LNCAP (cell line): ENCODE measurements at regions not wholly inside any gene's neighbourhood (a gene's known extent, or its start where the extent isn't known, plus 50 kb on each side); places are given as distances from the start of the nearest gene placed in this dataset.

Source experiments
- TF ChIP-seq, protein P1 (sequence below): fragments of 450-650 bp; IDR thresholded peaks from 2 replicates; pipeline ENCODE4 v1.5.1; 2017; ENCODE audit warnings: mild to moderate bottlenecking

DNA sequence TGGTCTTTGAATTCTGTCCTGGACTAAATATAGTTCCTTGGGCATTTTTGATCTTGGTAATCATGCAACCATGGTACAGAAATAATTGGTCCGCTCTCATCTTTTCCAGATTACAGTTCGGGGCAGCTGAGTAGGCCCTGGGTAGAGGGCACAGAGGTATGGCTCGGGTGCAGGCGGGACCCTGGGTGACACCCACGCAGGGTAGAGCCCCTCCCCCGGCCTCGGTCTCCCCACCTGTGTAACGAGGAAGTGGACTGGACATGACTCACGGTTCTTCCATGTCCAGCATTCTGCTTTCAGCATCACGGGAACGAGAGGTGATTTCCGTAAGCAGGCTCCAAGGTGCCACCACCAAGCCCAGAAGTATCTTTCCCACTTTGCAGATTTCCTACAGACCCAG, 91.0 kb upstream of the DIO3 start:
- TF ChIP-seq, protein P1, sequence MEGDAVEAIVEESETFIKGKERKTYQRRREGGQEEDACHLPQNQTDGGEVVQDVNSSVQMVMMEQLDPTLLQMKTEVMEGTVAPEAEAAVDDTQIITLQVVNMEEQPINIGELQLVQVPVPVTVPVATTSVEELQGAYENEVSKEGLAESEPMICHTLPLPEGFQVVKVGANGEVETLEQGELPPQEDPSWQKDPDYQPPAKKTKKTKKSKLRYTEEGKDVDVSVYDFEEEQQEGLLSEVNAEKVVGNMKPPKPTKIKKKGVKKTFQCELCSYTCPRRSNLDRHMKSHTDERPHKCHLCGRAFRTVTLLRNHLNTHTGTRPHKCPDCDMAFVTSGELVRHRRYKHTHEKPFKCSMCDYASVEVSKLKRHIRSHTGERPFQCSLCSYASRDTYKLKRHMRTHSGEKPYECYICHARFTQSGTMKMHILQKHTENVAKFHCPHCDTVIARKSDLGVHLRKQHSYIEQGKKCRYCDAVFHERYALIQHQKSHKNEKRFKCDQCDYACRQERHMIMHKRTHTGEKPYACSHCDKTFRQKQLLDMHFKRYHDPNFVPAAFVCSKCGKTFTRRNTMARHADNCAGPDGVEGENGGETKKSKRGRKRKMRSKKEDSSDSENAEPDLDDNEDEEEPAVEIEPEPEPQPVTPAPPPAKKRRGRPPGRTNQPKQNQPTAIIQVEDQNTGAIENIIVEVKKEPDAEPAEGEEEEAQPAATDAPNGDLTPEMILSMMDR, result no peak

DNA sequence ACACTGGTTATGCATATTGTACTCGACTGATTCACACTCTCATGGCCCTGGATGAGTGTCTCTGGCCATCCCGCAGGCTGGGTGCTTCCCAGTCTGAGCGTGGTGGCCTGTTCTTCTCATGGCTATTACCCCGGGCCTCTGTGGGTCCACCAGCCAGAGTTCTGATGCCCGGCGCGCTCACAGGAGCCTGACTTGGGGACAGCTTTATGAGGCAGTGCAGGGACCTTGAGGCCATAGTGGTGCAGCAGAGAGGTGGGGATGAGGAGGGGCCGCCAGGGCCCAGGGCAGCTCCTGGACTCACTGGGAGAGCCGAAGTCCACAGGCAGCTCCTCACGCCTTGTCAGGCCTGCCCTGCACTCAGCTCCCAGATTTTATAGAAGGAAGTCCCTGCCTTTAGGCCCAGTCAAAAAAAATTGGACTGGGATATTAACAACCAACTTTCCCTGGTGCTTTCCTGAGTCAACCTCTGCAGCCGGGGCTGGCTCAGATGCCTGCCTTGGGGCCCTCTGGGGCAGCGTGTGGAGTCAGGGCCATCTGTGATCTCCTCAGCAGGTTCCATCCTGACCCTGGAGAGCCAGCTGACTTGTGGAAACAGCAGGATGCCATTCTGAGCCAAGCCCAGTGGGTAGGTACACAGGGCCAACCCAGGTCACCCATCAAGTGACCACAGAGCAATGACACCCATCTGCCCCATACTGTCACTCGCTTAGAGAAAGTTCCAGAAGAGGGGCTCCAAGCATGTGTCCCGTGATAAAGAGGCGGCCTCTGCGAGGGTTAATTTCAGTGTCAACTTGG, 89.4 kb upstream of the DIO3 start:
- TF ChIP-seq, protein P1, result no peak

DNA sequence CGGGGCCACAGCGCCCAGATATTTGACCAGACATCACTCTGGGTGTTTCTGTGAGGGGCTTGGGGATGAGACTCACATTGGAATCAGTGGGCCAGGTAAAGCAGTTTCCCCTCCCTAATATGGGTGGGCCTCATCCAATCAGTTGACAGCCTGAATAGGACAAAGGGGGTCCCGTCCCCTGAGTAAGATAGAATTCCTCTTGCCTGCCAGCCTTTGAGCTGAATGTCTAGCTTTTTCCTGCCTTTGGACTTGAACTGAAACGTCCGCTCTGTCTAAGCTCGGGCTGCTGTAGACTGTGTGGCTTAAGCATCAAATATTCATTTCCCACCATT, 88.8 kb upstream of the DIO3 start:
- TF ChIP-seq, protein P1, result no peak

DNA sequence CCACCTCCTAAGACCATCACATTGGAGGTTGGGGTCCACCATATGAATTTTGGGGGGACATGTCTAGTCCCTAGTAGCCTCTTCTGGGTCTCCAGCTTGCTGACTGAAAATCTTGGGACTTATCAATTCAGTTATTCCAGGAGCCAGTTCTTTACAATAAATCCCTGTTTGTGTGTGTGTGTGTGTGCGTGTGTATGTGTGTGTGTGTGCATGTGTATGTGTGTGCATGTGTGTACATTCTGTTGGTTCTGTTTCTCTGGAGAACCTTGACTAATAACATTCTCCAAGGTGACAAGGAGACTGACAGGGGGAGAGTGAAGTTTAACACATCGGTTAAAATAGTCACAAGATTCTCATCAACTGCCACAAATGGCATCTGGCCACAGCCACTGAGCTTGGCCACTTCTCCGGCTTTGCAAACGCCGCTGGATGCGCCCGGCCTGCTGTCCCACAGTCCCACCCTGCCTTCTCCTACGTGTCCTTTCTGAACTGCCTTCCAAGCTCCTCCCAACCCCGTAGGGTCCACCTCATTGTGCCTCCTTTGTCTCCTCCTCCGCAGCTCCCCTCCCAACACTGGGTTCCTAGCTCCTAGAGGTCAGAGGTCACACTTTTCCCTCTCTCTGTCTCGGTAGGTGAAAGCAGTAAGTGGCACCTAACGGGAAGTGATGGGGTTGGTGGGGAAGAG, 88.1 kb upstream of the DIO3 start:
- TF ChIP-seq, protein P1, result no peak

DNA sequence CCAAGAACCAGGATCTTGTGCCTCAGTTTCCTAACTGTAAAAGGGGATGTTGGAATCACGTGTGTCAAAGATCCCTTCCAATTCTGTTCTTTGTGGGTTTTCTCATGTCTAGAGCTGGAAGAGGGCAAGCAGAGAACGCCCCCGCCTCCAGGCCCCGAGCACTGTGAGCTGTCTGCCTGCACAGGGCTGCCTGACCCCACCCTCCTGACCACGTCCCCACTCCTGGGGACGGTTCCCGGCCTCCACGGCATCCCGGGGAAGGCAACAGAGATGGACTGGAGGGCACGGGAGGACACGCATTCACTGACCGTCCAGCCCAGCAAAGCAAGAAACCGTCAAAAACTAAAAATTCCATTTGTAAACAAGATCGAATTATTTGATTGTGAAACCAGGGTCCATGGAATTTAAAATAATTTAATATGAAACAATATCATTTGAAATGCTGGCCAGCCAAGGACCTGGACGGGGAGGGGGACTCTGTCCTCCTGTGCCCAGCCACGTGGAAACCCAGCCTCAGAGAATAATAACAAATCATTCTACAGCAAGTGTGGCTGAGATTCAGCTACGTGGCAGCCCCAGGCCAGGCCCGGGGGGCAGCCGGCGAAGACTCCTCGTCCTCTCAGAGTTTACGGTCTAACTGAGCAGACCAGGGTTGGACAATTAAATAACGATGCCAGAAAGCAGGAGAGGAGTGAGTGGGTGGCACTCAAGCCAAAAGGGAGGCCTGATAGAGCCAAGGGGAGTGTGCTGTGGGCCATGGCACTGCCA, 87.3 kb upstream of the DIO3 start:
- TF ChIP-seq, protein P1, result no peak

DNA sequence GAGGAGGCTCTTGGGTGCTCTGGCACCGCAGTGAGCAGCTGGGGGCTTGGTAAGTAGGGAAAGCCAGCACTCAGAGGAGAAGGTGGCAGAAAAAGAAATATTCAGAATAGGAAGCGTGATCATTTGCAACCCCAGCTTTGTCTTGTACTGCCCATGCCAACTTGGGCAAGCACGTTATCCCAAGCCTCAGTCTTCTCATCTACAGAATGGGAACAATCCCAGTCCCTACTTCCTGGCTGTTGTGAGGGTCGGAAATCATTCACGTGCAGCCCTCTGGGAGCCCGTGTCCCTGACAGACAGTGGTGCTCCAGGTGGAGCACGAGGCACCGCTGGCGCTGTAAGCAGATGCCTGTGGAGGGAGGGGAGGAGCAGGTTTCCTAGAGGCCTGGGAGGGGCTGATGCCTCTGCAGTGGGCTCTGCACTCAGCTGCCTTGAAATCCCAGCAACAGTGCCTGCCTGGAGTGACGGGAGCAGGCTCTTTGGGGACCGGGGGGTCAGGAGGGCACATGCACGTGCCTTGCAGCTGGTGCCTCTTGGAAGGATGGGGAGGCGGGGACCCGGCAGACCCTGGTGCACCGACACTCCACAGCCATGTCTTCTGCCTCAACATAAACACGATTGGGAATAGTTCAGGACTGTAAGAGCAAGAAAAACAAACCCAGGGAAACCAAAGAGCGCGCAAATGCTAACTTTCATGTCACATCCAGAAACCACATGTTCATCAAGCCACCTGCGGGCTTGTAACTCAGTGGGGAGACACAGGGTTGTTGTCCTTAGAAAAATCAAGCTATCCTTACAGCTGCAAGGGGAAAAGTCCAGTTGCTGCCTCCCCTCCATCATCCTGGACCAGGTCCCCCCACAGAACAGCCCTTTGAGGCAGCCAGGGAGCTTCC, 86.5 kb upstream of the DIO3 start:
- TF ChIP-seq, protein P1, result no peak
